SK-N-SH (cell line): ENCODE measurements at regions not wholly inside any gene's neighbourhood (a gene's known extent, or its start where the extent isn't known, plus 50 kb on each side); places are given as distances from the start of the nearest gene placed in this dataset.

Experiments used
- CTCF ChIA-PET: fragments of 300-600, 350-600 bp; formaldehyde crosslinking; extraction: SDS; loops from one replicate; lab custom pipeline; 2021; lab: Yijun Ruan, JAX
- POLR2A ChIA-PET: fragments of 350-600 bp; sonication (Branson Sonifier 250); formaldehyde crosslinking; extraction: SDS; loops from one replicate; lab custom pipeline; 2020; ENCODE audit warnings: antibody characterized with exemption, inconsistent platforms; lab: Yijun Ruan, JAX
- DNase-seq: peaks from one replicate; pipeline ENCODE4 v3.0.0; 2012
- H2AFZ ChIP-seq: fragments of 200-600 bp; sonication (generic); 2 replicates; pipeline ENCODE4 v1.8.1; 2016; ENCODE audit warnings: antibody characterized with exemption, mild to moderate bottlenecking, low read depth
- H3F3A ChIP-seq: fragments of 200-600 bp; sonication (generic); replicated peaks from 2 replicates; pipeline ENCODE3; 2016; ENCODE audit warnings: antibody characterized with exemption, mild to moderate bottlenecking; ENCODE audit not compliant: insufficient read depth
- H3K27ac ChIP-seq, 2 experiments: fragments of 200-500 bp in 1 of 2; fragments of 200-600 bp in 1 of 2; sonication (Bioruptor generic) in 1 of 2; sonication (generic), shearing (Covaris generic) in 1 of 2; 2 replicates each; pipeline versions ENCODE4 v1.5.1 to v1.6.1; 2014 to 2016; ENCODE audit warnings: low read depth in 2 of 2, inconsistent platforms in 1 of 2, low read length in 1 of 2, mild to moderate bottlenecking in 1 of 2, mixed read lengths in 1 of 2
- H3K27me3 ChIP-seq: fragments of 200-600 bp; sonication (generic), shearing (Covaris generic); 2 replicates; pipeline ENCODE4 v1.6.1; 2016; ENCODE audit warnings: mixed run types; ENCODE audit not compliant: insufficient read depth
- H3K36me3 ChIP-seq, 2 experiments: fragments of 200-500 bp in 1 of 2; fragments of 200-600 bp in 1 of 2; sonication (Bioruptor generic) in 1 of 2; sonication (generic) in 1 of 2; replicated peaks in 1 of 2; 2 replicates each; pipeline versions ENCODE3 to v1.5.1; 2014 to 2016; ENCODE audit warnings: low read length in 1 of 2, mild to moderate bottlenecking in 1 of 2; ENCODE audit not compliant: insufficient read depth in 2 of 2, control insufficient read depth in 1 of 2
- H3K4me1 ChIP-seq, 2 experiments: fragments of 200-500 bp in 1 of 2; fragments of 200-600 bp in 1 of 2; sonication (Bioruptor generic) in 1 of 2; sonication (generic), shearing (Covaris generic) in 1 of 2; 2 replicates each; pipeline versions ENCODE4 v1.5.1 to v1.6.1; 2014 to 2016; ENCODE audit warnings: low read depth in 1 of 2, low read length in 1 of 2, mixed run types in 1 of 2; ENCODE audit not compliant: insufficient read depth in 2 of 2, control insufficient read depth in 1 of 2
- H3K4me2 ChIP-seq: fragments of 200-600 bp; sonication (generic), shearing (Covaris generic); 2 replicates; pipeline ENCODE4 v1.6.1; 2017; ENCODE audit warnings: mixed run types
- H3K4me3 ChIP-seq, 2 experiments: fragments of 200-500 bp in 1 of 2; fragments of 200-600 bp in 1 of 2; sonication (Bioruptor generic) in 1 of 2; sonication (generic), shearing (Covaris generic) in 1 of 2; 2 replicates each; pipeline versions ENCODE4 v1.5.1 to v1.8.1; 2014 to 2016; ENCODE audit warnings: low read depth in 2 of 2, inconsistent platforms in 1 of 2, low read length in 1 of 2, mild to moderate bottlenecking in 1 of 2, mixed read lengths in 1 of 2, moderate library complexity in 1 of 2
- H3K79me2 ChIP-seq: fragments of 200-600 bp; sonication (generic); 2 replicates; pipeline ENCODE4 v1.8.1; 2017; ENCODE audit warnings: mild to moderate bottlenecking; ENCODE audit not compliant: insufficient read depth
- H3K9ac ChIP-seq: fragments of 200-600 bp; sonication (generic); 2 replicates; pipeline ENCODE4 v1.6.1; 2017; ENCODE audit warnings: mixed run types
- H3K9me2 ChIP-seq: fragments of 200-600 bp; sonication (generic); 2 replicates; pipeline ENCODE4 v1.6.1; 2017; ENCODE audit warnings: mixed run types
- H3K9me3 ChIP-seq: fragments of 200-600 bp; sonication (generic); 2 replicates; pipeline ENCODE4 v1.6.1; 2017; ENCODE audit warnings: mixed run types, mild to moderate bottlenecking, moderate library complexity
- H4K20me1 ChIP-seq: fragments of 200-600 bp; sonication (generic); 2 replicates; pipeline ENCODE4 v1.6.1; 2017; ENCODE audit warnings: mild to moderate bottlenecking, mixed run types; ENCODE audit not compliant: insufficient read depth
- EZH2phosphoT487 ChIP-seq: fragments of 200-600 bp; sonication (generic); IDR thresholded peaks from 2 replicates; pipeline ENCODE4 v1.6.1; 2017; ENCODE audit warnings: low read depth, mixed run types, mild to moderate bottlenecking, antibody characterized with exemption, moderate library complexity, borderline replicate concordance
- FOSL2 ChIP-seq: IDR thresholded peaks from 2 replicates; pipeline ENCODE4 v1.4.0; 2012; ENCODE audit warnings: low read depth, mild to moderate bottlenecking, moderate library complexity, borderline replicate concordance
- GABPA ChIP-seq: IDR thresholded peaks from 2 replicates; pipeline ENCODE4 v1.4.0; 2012; ENCODE audit warnings: low read depth, mild to moderate bottlenecking
- GATA2 ChIP-seq: sonication (generic); formaldehyde crosslinking; IDR thresholded peaks from 2 replicates; pipeline ENCODE4 v1.5.0; 2020; ENCODE audit warnings: mild to moderate bottlenecking, missing genetic modification reagents
- MAX ChIP-seq: IDR thresholded peaks from 2 replicates; pipeline ENCODE4 v1.4.0; 2012; ENCODE audit warnings: low read depth
- MEF2A ChIP-seq: IDR thresholded peaks from 2 replicates; pipeline ENCODE4 v1.4.0; 2012; ENCODE audit warnings: low read depth, borderline replicate concordance
- MXI1 ChIP-seq: IDR thresholded peaks from 2 replicates; pipeline ENCODE4 v1.6.1; 2012; ENCODE audit warnings: mild to moderate bottlenecking, low read depth, low read length, improper control_type of control experiment
- NFIC ChIP-seq: IDR thresholded peaks from 2 replicates; pipeline ENCODE4 v1.4.0; 2012; ENCODE audit warnings: borderline replicate concordance
- NRF1 ChIP-seq: IDR thresholded peaks from 2 replicates; pipeline ENCODE4 v1.6.1; 2012; ENCODE audit warnings: low read depth, mild to moderate bottlenecking, low read length
- POLR2AphosphoS5 ChIP-seq: IDR thresholded peaks from 2 replicates; pipeline ENCODE4 v1.6.1; 2012; ENCODE audit warnings: low read depth, low read length
- RXRA ChIP-seq: IDR thresholded peaks from 2 replicates; pipeline ENCODE4 v1.4.0; 2012; ENCODE audit warnings: low read depth, mild to moderate bottlenecking, borderline replicate concordance
- SIN3A ChIP-seq: IDR thresholded peaks from 2 replicates; pipeline ENCODE4 v1.6.1; 2012; ENCODE audit warnings: low read depth, mild to moderate bottlenecking, low read length, moderate library complexity, borderline replicate concordance
- SMC3 ChIP-seq: IDR thresholded peaks from 2 replicates; pipeline ENCODE4 v1.6.1; 2012; ENCODE audit warnings: low read depth, low read length, improper control_type of control experiment
- TAF1 ChIP-seq: IDR thresholded peaks from 2 replicates; pipeline ENCODE4 v1.6.1; 2012; ENCODE audit warnings: low read depth, mild to moderate bottlenecking, low read length, moderate library complexity, borderline replicate concordance
- TCF12 ChIP-seq: IDR thresholded peaks from 2 replicates; pipeline ENCODE4 v1.4.0; 2012
- USF1 ChIP-seq: IDR thresholded peaks from 2 replicates; pipeline ENCODE4 v1.4.0; 2012; ENCODE audit warnings: low read depth, borderline replicate concordance
- USF2 ChIP-seq: fragments of 150-350 bp; IDR thresholded peaks from 2 replicates; pipeline ENCODE4 v1.6.1; 2017; ENCODE audit warnings: antibody characterized with exemption, low read length, low read depth, borderline replicate concordance
- YY1 ChIP-seq: IDR thresholded peaks from 2 replicates; pipeline ENCODE4 v1.4.0; 2012; ENCODE audit warnings: low read depth, mild to moderate bottlenecking
- ZBTB33 ChIP-seq: IDR thresholded peaks from 2 replicates; pipeline ENCODE4 v1.4.0; 2012; ENCODE audit warnings: low read depth, borderline replicate concordance

- H3K9ac ChIP-seq: no peak overlapping the region
- ChIA-PET POLR2A (no interaction called here), CTCF (no interaction called here)
- no peak for DNase-seq
- no peaks in the 10 kb centered on the region for H3K9me3 ChIP-seq
- no peaks in the 10 kb centered on the region for H4K20me1 ChIP-seq
- TF ChIP-seq EZH2phosphoT487 (no peak), TCF12 (no peak), MXI1 (no peak), YY1 (no peak), GABPA (no peak), POLR2AphosphoS5 (no peak), TAF1 (no peak), NRF1 (no peak), NFIC (no peak), GATA2 (no peak), FOSL2 (no peak), SMC3 (no peak), SIN3A (no peak), ZBTB33 (no peak), USF1 (no peak), USF2 (no peak), RXRA (no peak), MEF2A (no peak), MAX (no peak)
- H3K9me2 ChIP-seq: no peaks in the 10 kb centered on the region
- no peaks in the 10 kb centered on the region for H3F3A ChIP-seq
- H2AFZ ChIP-seq: no peak overlapping the region
- no peaks in the 10 kb centered on the region for H3K4me1 ChIP-seq
- no peak overlapping the region for H3K27ac ChIP-seq
- no peak overlapping the region for H3K4me3 ChIP-seq
- H3K27me3 ChIP-seq: no peaks in the 10 kb centered on the region
- no peak overlapping the region for H3K4me2 ChIP-seq
- no peaks in the 10 kb centered on the region for H3K79me2 ChIP-seq
- no peaks in the 10 kb centered on the region for H3K36me3 ChIP-seq
Observed at GRCh38 chr5:92484484-92484883, 1096.5 kb downstream of the NR2F1-AS1 start.
